Skin epidermis (tissue), 12 donors: ENCODE measurements at regions not wholly inside any gene's neighbourhood (a gene's known extent, or its start where the extent isn't known, plus 50 kb on each side); places are given as distances from the start of the nearest gene placed in this dataset.
"Not testable (repeated sequence)": the region's sequence is repeated elsewhere in the genome, so short reads cannot be mapped to it uniquely, and the experiment has no call there.

ENCODE experiments used
- H3K27ac ChIP-seq, 21 experiments: fragments of 200-600 bp; sonication (generic) in 11 of 21; one replicate each; pipeline ENCODE4 v1.5.0; 2020; ENCODE audit warnings: mild to moderate bottlenecking in 3 of 21, inconsistent platforms in 2 of 21, moderate library complexity in 2 of 21
- H3K4me3 ChIP-seq, 7 experiments: fragments of 200-600 bp; sonication (generic) in 2 of 7; one replicate each; pipeline ENCODE4 v1.5.0; 2020; ENCODE audit warnings: inconsistent platforms in 2 of 7, mild to moderate bottlenecking in 2 of 7, moderate library complexity in 1 of 7

DNA sequence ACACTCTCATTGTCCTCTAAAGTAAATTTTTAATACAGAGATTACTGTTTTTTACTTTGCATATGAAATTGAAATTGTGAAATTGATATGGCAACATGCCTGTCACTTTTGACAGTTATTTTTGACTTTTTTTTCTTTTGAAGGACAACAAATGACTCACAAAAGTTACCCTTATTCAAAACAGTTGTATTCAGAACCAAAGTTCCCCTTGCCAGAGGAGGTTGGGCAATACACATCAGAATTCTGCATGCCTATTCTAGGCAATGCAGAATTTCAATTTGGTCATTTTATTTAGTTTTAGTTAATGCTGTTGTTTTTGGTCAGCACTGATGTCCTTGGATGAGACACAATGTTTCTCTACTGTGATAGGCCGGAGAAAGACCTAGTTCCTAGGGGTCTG is 299.1 kb upstream of the PRR16 start:
- H3K4me3 ChIP-seq = no peak overlapping the region
- H3K27ac ChIP-seq = no peak overlapping the region

GRCh38 chr5:120173125-120173524 is 291.0 kb upstream of the PRR16 start:
- no peak overlapping the region for H3K27ac ChIP-seq
- H3K4me3 ChIP-seq = no peak overlapping the region

GRCh38 chr5:120174089-120174488 is 290.0 kb upstream of the PRR16 start:
- Histone ChIP-seq H3K27ac (no peak overlapping the region), H3K4me3 (no peak overlapping the region)

- not testable (repeated sequence) for H3K4me3 ChIP-seq, H3K27ac ChIP-seq
Measured at GRCh38 chr5:120181238-120181637, 282.9 kb upstream of the PRR16 start.

DNA sequence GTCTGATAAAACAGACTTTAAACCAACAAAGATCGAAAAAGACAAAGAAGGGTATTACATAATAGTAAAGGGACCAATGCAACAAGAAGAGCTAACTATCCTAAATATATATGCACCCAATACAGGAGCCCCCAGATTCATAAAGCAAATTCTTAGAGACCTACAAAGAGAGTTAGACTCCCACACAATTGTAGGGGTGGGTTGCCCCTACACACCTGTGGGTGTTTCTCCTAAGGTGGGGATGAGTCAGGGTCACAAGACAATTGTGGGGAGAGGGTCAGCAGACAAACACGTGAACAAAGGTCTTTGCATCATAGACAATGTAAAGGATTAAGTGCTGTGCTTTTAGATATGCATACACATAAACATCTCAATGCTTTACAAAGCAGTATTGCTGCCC is 269.4 kb upstream of the PRR16 start:
- not testable (repeated sequence) for H3K27ac ChIP-seq, H3K4me3 ChIP-seq

GRCh38 chr5:120199559-120199958 is 264.5 kb upstream of the PRR16 start:
- H3K4me3 ChIP-seq = no peak overlapping the region
- H3K27ac ChIP-seq = no peak overlapping the region

- Histone ChIP-seq H3K27ac (peak overlapping the region in 1 of 21 experiments; percentile 21), H3K4me3 (no peak overlapping the region)
Measured at GRCh38 chr5:120207129-120207528, 257.0 kb upstream of the PRR16 start.

DNA sequence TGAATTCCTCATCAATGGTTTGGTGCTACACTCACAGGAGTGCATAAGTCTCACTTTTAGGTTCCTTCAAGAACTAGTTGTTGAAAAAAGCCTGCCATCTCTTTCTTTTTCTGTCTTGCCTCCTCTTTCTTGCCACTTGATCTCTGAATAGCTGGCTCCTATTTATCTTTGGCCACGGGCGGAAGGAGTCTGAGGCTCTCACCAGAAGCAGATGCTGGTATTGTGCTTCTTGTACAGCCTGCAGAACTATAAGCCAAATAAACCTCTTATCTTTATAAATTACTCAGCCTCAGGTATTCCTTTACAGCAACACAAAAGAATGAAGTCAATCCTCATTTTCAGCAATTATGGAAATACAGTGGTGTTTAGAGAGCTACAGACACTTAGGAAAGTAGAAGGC is 247.1 kb upstream of the PRR16 start:
- no peak overlapping the region for H3K27ac ChIP-seq
- H3K4me3 ChIP-seq = no peak overlapping the region

GRCh38 chr5:120219988-120220387 is 244.1 kb upstream of the PRR16 start:
- H3K4me3 ChIP-seq = no peak overlapping the region
- H3K27ac ChIP-seq = no peak overlapping the region

DNA sequence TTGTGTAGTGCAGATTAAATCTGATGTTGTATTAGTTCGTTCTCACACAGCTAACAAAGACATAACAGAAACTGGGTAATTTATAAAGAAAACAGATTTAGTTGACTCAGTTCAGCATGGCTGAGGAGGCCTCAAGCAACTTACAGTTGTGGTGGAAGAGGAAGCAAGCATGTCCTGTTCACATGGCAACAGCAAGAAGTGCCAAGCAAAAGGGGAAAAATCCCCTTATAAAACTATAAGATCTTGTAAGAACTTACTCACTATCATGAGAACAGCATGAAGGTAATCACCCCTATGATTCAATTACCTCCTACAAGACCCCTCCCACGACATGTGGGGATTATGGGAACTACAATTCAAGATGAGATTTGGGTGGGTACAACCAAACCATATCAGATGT is 238.6 kb upstream of the PRR16 start:
- H3K27ac ChIP-seq = no peak overlapping the region

GRCh38 chr5:120228262-120229031 is 235.7 kb upstream of the PRR16 start:
- H3K4me3 ChIP-seq = no peak overlapping the region
- no peak overlapping the region for H3K27ac ChIP-seq

More for the DNA sequence above, 238.6 kb upstream of the PRR16 start:
- H3K4me3 ChIP-seq = no peak overlapping the region

DNA sequence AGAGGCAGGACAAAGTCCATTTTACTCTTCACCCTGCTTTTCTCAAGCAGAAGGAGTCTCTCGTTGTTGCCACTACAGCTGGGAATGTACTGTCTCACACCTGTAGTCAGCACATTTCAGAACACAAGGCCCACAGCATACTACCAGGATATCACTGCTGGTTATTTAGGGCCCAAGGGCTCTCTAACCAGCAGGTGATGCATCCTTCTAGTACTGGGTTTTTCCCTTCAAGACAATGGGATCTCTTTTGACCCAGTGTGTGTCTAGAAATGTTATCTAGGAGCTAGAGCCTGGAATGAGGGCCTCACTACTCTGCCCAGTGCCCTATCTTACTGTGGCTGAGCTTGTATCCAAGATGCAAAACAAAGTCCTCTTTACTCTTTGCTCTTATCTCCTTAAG is 235.1 kb upstream of the PRR16 start:
- Histone ChIP-seq H3K4me3 (no peak overlapping the region), H3K27ac (no peak overlapping the region)

GRCh38 chr5:120231563-120231962 is 232.5 kb upstream of the PRR16 start:
- H3K27ac ChIP-seq = no peak overlapping the region
- no peak overlapping the region for H3K4me3 ChIP-seq

DNA sequence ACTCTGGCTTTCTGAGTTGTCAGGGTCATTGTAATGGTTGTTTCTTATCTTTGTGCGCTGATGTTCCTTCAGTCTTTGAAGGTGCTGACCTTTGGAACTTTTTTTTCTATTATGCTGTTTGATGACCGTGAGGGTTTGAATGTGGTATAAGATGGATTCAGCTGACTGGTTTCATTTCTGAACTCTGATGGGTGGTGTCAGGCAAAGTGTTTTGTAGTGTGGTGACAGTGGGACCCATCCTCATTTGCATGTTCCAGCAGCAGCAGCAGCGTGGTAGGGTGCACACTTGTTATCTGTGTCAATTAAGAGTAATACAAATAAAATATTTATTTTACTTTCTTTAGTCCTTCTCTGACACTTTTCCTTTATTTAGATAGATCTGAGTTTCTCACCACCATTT is 227.7 kb upstream of the PRR16 start:
- no peak overlapping the region for H3K27ac ChIP-seq
- no peak overlapping the region for H3K4me3 ChIP-seq

DNA sequence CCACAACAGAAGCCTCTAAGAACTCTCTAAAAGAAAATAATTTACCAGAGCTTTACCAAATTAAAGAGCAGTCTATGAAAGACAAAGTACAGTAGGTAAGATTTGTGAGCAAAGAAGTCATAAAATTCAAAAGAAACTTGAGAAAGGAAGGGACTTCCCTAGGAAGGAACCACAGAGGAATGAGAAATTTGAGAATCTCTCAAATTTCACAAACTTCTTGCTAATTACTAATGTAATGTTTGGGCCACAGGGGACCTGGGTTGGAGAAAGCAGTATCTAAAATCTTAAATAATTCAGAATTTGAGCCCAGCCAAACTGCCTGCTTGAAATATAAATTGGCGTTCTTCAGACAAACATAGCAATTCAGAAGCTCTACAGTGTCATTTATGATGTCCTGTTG is 225.0 kb upstream of the PRR16 start:
- no peak overlapping the region for H3K4me3 ChIP-seq
- H3K27ac ChIP-seq = no peak overlapping the region

DNA sequence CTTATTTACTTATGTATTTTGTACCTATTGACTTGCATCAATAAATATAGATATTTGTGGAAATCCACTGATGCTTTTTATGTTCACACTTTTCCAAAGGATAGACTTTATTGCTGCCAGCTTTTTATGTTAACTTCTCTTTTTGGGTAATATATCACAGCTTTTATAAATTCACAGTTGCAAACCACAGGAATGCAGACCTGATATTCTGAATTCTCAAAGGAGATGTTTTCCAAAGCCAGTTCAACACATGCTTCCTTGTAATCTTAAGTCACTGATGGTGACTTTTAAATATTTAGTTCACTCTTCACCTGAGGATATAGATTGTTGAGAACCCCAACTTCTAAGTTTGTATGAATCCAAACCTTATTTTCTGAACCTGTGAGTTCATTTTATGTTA is 223.4 kb upstream of the PRR16 start:
- Histone ChIP-seq H3K4me3 (no peak overlapping the region), H3K27ac (no peak overlapping the region)

DNA sequence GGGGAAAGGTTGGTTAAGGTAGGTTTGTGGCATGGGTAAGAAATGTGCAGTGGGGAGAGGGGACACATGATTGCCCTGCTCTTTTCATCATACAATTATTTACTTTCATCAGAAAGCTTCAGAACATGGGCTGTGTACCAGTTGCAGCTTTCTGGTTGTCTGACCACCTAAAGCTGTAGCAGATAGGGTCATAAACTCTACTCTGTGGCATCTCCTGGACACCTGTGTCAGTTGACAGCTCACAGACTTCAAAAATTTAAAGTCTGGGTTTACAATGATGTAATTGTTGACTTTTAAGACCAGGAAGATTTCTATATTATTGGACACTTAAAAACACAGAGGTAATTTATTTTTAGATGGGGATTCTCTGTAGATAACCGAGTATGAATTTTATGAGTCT is 222.7 kb upstream of the PRR16 start:
- no peak overlapping the region for H3K4me3 ChIP-seq
- H3K27ac ChIP-seq = no peak overlapping the region

DNA sequence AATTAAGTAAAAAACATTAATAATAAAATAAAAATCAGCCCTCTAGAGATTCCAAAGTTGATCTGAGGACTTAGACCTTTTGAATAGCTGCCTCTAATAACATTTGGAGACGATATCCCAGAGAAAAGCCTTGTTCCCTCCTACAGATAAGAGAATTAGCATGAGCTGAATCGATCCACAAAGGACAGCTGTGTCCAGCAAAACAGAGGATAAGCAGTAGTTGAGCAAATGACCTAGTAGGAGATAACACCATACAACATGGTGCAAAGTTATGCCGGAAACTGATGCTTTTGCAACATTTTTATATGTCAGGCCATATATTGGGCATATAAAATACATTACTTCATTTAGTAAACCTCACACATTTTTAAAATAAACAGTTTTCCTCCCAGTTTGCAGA is 212.2 kb upstream of the PRR16 start:
- Histone ChIP-seq H3K27ac (no peak overlapping the region), H3K4me3 (no peak overlapping the region)

DNA sequence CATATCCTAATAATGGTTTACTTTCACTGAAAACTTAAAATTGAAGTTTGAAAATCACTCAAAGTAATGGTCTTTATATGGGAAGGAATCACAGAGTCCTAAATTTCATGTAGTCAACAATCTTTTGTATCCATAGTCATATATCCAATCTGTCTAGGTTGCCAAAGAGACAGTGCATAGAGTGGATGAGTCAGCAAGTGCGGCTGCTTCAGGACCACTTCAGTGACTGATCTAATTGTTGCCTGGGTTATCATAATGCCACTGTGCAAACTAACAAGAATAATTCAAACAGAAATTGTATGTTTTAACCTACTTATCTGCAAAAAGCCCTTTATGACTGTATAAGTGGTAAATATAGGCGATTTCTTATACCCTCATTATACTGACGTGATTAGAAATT is 211.3 kb upstream of the PRR16 start:
- no peak overlapping the region for H3K4me3 ChIP-seq
- no peak overlapping the region for H3K27ac ChIP-seq

DNA sequence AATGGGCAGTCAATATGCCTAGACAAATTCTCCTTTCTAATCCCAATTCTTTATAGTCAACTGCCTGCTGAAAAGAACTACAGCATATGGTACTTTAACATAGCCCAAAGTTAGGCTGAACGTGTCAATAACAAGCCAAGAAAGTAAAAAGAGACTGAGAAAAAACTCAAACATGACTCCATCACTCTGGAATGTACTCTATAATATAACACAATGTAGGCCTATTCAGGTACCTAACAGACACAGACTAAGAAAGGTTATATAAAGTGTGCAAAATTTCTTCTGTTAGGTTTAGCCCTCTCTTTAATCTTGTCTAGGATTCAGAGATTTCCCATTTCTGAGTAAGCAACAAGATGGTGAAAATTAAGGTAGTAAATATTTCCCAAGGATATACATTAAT is 209.7 kb upstream of the PRR16 start:
- Histone ChIP-seq H3K27ac (no peak overlapping the region), H3K4me3 (no peak overlapping the region)

- Histone ChIP-seq H3K4me3 (no peak overlapping the region), H3K27ac (no peak overlapping the region)
Measured at GRCh38 chr5:120255214-120255613, 208.9 kb upstream of the PRR16 start.

GRCh38 chr5:120256376-120256775 is 207.7 kb upstream of the PRR16 start:
- H3K27ac ChIP-seq = no peak overlapping the region
- no peak overlapping the region for H3K4me3 ChIP-seq
